GM18505 (cell line): ENCODE measurements at regions not wholly inside any gene's neighbourhood (a gene's known extent, or its start where the extent isn't known, plus 50 kb on each side); places are given as distances from the start of the nearest gene placed in this dataset.

Experiments used
- ATAC-seq: cut with Tn5 transposase; IDR thresholded peaks from one replicate; pipeline ENCODE4 v1.9.1; 2021; ENCODE audit not compliant: unreplicated experiment
- POLR2A ChIP-seq: IDR thresholded peaks from 4 replicates; pipeline ENCODE4 v1.6.1; 2011; ENCODE audit warnings: borderline replicate concordance; ENCODE audit not compliant: insufficient read depth, insufficient read length; ENCODE audit errors: extremely low read depth

DNA sequence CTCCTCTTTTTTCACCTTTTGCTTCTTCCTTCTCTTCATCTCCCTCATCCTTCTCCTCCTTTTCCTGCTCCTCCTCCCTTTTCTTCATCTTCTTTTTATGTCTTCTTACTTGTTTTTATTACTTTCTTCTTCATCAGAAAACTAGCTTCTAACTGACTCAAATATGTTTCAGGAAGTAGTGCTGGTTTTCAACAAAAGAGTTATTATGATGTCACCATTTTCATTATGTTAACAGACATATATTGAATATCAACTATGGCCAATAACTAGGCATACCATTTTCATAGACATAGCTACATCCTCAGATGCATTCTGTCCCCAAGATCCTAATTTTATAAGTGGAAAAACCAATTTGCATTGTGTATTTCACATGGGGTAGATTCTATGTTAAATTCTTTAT, 252.9 kb upstream of the PAPPA start:
- TF ChIP-seq POLR2A, result no peak
- ATAC-seq, result no peak

GRCh38 chr9:115910959-115911358, 242.6 kb upstream of the PAPPA start:
- TF ChIP-seq POLR2A, result no peak

DNA sequence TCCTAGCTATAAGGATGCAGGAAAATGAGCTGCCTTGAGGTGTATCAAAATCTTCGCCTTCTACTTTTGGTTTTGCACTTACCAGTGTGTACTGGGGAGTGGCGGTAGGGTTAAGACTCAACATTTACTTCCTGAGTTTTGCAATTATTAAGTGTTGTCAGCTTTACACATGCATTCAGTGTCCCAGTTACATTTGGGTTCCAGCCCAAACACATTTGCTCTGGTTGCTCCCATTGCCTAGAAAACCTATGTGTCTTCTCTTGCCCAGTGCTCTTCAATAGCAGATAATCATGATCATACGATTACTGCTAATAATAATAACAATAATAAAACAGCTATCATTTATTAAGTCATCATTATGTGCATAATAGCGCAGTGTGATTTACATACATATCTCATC, 241.5 kb upstream of the PAPPA start:
- no peak for ATAC-seq
- TF ChIP-seq POLR2A, result no peak

More at GRCh38 chr9:115910959-115911358, 242.6 kb upstream of the PAPPA start:
- ATAC-seq, result no peak

DNA sequence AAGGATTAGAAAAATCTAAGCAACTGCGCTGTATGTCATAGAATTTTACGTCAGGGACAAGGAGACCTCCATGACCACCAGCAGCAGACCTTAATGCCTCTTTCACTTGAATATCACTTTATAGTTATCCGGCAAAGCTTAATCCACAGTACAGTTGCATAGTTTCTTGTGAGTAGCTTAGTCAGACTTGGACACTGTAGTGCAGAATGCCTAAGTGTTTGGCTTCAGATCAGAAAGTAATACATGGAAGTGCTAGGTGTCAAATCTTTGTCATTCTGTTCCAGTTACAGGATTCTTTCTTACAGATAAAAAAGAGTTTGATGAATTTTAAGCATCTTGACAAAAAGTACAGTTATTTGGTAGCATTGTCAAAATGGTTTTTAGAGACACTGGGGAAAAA, 239.9 kb upstream of the PAPPA start:
- no peak for TF ChIP-seq POLR2A
- ATAC-seq, result no peak

GRCh38 chr9:115914291-115914690, 239.3 kb upstream of the PAPPA start:
- no peak for ATAC-seq
- no peak for TF ChIP-seq POLR2A

DNA sequence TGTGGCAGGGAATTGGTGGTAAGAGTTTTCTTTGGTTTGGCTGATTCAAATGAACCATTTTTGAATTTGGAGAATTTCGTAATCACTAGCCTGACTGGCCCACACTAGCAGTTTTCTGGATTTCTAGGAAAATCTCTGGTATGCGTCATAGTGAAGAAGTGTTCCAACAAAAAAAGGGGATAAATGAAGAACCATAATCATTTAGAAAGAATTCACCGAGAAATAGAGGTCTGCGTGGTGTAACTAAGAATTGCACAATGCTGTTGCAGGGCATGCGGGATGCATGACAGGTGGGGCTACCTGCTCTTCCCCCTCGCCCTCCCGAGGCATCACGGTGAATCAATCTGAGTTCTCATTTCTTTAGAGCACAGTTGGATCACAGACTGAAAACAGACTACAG, 232.3 kb upstream of the PAPPA start:
- ATAC-seq, result no peak
- no peak for TF ChIP-seq POLR2A

- ATAC-seq, result no peak
- TF ChIP-seq POLR2A, result no peak
Measured at GRCh38 chr9:115922444-115922843, 231.1 kb upstream of the PAPPA start.

DNA sequence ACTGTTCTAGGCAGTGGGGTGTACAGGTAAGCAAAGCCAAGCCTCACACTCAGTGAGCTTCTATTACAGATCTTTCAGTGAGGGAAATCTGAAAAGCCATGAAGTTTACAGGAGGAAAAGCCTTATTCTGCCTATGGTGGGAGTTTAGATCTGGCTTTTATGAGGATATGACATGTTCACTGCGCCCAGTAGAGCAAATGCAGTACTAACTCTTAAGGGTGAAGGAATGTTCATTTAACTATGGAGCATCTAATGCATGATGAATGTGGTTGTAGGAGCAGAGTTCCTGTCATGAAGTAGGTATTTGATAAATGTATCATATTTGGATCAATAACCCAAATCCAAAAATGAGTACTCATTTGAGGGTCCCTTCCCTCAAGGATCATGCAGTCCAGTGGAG, 230.2 kb upstream of the PAPPA start:
- no peak for TF ChIP-seq POLR2A
- ATAC-seq, result no peak

GRCh38 chr9:115923903-115924668, 229.5 kb upstream of the PAPPA start:
- ATAC-seq, result no peak
- no peak for TF ChIP-seq POLR2A

DNA sequence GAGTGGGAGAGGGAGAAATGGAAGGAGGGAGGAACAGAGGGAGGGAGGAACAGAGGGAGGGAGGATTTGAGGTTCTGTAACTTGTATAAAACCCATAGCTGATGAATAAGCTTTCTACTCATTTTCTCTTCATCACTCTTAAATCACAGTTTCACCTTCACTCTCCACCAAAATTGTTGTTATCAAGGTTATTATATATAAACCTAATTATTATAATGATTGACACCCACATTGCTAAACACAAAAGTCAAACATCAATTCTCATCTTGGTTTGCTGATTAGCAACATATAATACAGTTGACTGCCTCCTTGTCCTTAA, 229.0 kb upstream of the PAPPA start:
- no peak for ATAC-seq
- TF ChIP-seq POLR2A, result no peak

DNA sequence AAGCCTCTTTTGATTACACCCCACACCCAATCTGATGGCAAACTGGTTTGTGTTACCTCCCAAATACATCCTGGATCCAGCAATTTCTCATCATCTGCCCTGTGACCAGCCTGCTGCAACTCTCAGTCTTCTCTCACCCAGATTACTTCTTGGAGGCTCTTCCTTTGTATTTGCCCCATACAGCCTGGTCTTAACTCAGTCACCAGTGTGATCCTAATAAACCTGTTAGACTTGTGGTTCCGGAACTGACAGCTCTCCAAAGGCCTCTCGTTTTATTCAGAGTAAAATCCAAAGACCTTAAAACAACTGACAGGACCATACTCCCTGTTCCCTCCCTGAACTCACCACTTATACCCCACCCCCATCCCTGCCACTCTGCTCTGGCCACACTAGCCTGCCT, 228.2 kb upstream of the PAPPA start:
- no peak for ATAC-seq
- no peak for TF ChIP-seq POLR2A

DNA sequence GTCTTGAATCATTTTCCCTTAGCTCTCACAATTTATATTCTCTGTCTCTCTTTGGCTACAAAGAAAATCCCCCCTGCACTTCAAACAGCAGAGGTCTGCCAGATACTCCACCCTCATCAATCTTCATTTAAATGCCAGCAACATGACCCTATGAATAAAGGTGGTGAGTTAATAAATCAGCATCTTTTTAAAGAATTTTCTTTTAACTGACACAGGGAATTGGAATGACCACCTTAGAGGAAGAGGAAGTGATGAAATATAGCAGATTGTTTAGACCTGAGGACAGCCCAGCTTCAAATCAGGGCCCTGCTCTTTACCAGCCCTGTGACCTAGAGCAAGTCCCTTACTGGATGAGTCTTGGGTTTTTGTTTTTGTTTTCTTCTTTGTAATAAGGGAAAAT, 223.1 kb upstream of the PAPPA start:
- no peak for TF ChIP-seq POLR2A
- no peak for ATAC-seq

DNA sequence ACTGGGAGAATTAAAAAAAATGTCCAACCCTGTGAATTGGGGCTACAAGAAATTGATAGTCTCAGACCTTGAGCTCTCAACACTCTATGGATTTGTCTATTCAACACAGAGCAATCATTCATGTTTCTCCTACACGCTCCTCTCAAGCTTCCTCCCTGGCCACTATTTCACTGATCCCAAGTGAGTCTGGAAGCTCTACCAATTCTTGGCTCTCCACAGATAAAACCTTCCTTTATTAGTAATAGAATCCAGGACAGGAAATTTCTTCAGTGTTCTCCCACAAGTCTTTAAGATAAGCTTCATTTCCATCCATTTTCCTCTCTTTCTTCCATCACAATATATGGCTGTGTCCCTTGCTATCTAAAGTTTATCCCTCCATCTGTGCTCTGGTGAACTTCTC, 215.1 kb upstream of the PAPPA start:
- ATAC-seq, result no peak
- TF ChIP-seq POLR2A, result no peak

GRCh38 chr9:115939065-115939765, 214.4 kb upstream of the PAPPA start:
- ATAC-seq, result no peak
- no peak for TF ChIP-seq POLR2A
